ENCODE measurements at regions not wholly inside any gene's neighbourhood (a gene's known extent, or its start where the extent isn't known, plus 50 kb on each side); places are given as distances from the start of the nearest gene placed in this dataset.

DNA sequence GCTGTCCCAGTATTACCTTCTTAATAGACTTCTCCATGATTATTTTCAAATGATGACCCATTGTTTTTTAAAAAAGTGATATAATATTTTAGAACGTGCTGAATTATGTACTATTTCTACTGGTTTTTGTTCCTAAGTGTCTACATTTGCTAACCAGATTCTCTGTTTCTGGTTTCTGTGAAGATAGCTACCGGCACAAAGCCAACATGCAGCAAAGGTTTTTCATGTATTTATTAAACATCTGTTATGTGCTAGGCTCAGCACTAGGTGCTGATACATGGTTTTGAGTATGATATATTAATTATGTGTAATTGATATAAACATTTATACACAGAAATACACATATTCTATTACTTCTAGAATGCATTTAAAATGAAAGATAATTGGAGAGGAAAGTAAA lies 1035.6 kb downstream of the PCDH17 start:
- 70 to 72% (median 70%) methylated on average over 2 of the region's 2 CpGs for WGBS, 3 donors
- TF ChIP-seq, protein P1, sequence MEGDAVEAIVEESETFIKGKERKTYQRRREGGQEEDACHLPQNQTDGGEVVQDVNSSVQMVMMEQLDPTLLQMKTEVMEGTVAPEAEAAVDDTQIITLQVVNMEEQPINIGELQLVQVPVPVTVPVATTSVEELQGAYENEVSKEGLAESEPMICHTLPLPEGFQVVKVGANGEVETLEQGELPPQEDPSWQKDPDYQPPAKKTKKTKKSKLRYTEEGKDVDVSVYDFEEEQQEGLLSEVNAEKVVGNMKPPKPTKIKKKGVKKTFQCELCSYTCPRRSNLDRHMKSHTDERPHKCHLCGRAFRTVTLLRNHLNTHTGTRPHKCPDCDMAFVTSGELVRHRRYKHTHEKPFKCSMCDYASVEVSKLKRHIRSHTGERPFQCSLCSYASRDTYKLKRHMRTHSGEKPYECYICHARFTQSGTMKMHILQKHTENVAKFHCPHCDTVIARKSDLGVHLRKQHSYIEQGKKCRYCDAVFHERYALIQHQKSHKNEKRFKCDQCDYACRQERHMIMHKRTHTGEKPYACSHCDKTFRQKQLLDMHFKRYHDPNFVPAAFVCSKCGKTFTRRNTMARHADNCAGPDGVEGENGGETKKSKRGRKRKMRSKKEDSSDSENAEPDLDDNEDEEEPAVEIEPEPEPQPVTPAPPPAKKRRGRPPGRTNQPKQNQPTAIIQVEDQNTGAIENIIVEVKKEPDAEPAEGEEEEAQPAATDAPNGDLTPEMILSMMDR (IDR thresholded peaks at IDR 0.05) = no peak
- no peak for ATAC-seq

DNA sequence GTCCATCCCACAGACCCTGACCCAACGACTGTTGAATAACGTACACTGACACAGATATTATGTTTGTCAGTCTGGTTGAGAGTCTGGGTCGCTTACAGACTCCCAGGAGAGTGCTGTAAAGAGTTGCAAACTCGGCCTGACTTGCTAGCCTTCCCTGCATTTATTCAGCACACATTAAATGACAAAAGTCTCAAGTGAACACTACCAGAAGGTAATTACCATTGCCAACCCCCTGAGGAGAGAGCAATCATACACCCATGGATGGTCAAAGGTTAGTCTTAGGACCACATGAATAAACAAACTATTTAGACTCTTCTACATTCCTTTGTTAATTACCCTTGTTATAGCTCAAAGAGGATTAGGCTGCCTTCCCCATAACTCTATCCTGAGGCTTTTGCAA lies 1048.6 kb downstream of the PCDH17 start:
- no peaks in the 10 kb centered on the region for H3K36me3 ChIP-seq (ENCODE audit: insufficient read depth in 1 of 2, low read depth in 1 of 2)
- no peak overlapping the region for H3K27ac ChIP-seq
- 22 to 36% (median 35%) methylated on average over 4 of the region's 4 CpGs for WGBS, 3 donors
- ATAC-seq = no peak
- no peaks in the 10 kb centered on the region for H3K9me3 ChIP-seq
- intact Hi-C loops (cut with DNase I) = no loop called here
- no peak overlapping the region for H3K4me3 ChIP-seq
- no peaks in the 10 kb centered on the region for H3K27me3 ChIP-seq (ENCODE audit: insufficient read depth in 3 of 3, low read length in 2 of 3)
- TF ChIP-seq, protein P1 (IDR thresholded peaks at IDR 0.05) = no peak
- no peak for DNase-seq
- no peaks in the 10 kb centered on the region for H3K4me1 ChIP-seq

More for the DNA sequence above, 1035.6 kb downstream of the PCDH17 start:
- no peak for DNase-seq
- H3K36me3 ChIP-seq (ENCODE audit: insufficient read depth in 1 of 2, low read depth in 1 of 2) = no peaks in the 10 kb centered on the region
- no peaks in the 10 kb centered on the region for H3K27me3 ChIP-seq (ENCODE audit: insufficient read depth in 3 of 3, low read length in 2 of 3)
- H3K4me1 ChIP-seq = no peaks in the 10 kb centered on the region
- H3K9me3 ChIP-seq = no peaks in the 10 kb centered on the region
- H3K4me3 ChIP-seq = no peak overlapping the region
- intact Hi-C loops (cut with DNase I) = no loop called here
- no peak overlapping the region for H3K27ac ChIP-seq

DNA sequence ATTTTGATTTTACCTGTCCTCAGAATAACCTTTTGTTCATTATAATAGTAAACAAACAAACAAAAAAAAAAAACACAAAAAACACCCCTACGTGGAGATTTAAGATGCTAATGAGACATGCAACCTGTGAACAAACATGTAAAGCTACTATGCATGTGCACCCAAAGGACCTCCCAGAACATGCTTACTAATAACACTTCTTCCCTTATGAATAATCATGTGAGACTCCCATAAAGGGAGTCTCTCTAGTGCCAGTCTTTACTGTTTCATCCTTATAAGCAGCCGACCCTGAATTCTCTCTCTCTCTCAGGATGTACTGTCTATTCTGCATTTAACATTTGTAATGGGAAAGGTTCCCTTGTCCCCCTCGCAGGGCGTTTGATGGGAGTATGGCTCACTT lies 1051.1 kb downstream of the PCDH17 start:
- H3K27me3 ChIP-seq (ENCODE audit: insufficient read depth in 3 of 3, low read length in 2 of 3) = no peaks in the 10 kb centered on the region
- no peak overlapping the region for H3K27ac ChIP-seq
- no peaks in the 10 kb centered on the region for H3K9me3 ChIP-seq
- 87 to 94% (median 90%) methylated on average over 4 of the region's 4 CpGs for WGBS, 3 donors
- TF ChIP-seq, protein P1 (IDR thresholded peaks at IDR 0.05) = no peak
- H3K4me1 ChIP-seq = no peaks in the 10 kb centered on the region
- no peaks in the 10 kb centered on the region for H3K36me3 ChIP-seq (ENCODE audit: insufficient read depth in 1 of 2, low read depth in 1 of 2)
- H3K4me3 ChIP-seq = no peak overlapping the region
- intact Hi-C loops (cut with DNase I) = no loop called here
- DNase-seq (no peak), ATAC-seq (no peak)

DNA sequence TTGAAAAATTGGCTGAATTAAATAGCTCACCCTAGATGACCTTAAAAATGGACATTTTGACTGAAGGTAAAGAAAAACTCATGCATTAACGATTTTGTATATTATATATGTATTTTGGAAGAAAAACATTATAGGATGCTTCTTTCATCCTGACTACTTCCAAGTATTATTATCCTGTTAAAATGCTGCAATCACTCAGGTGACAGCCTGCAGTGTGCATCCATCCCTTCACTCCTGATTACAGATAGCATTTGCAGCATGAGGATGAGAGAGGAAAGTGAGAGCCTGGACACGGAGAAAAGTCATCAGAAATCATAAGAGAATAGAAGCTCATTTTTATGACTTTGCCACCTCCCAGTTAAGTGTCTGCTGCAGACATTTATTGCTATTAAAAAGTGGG lies 1055.6 kb downstream of the PCDH17 start:
- ATAC-seq (no peak), DNase-seq (no peak)
- TF ChIP-seq, protein P1 (IDR thresholded peaks at IDR 0.05) = no peak
- no peaks in the 10 kb centered on the region for H3K4me1 ChIP-seq
- H3K27ac ChIP-seq = no peak overlapping the region
- H3K9me3 ChIP-seq = no peaks in the 10 kb centered on the region
- intact Hi-C loops (cut with DNase I) = no loop called here
- H3K27me3 ChIP-seq (ENCODE audit: insufficient read depth in 3 of 3, low read length in 2 of 3) = no peaks in the 10 kb centered on the region
- no peaks in the 10 kb centered on the region for H3K36me3 ChIP-seq (ENCODE audit: insufficient read depth in 1 of 2, low read depth in 1 of 2)
- no peak overlapping the region for H3K4me3 ChIP-seq
- 56 to 86% (median 59%) methylated on average over 2 of the region's 2 CpGs for WGBS, 3 donors

DNA sequence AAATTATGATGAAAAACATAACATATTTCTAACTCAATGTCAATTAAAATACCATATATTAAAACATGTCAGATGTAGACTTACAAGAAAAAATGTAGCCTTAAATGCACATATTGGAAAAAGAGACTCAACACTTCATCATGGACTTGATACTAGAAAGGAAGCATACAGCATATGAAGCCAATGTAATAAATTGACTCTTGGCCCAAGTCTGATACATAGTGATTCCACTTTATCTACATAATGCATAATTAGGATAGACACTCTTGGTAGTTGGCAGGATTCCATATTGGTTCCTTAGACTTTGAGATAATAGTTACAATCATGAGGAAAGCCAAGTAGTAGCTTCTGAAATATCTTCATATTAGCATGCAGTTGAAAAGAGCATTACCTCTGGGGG lies 1067.0 kb downstream of the PCDH17 start:
- no peaks in the 10 kb centered on the region for H3K36me3 ChIP-seq (ENCODE audit: insufficient read depth in 1 of 2, low read depth in 1 of 2)
- TF ChIP-seq, protein P1 (IDR thresholded peaks at IDR 0.05) = no peak
- no peak overlapping the region for H3K27ac ChIP-seq
- no peaks in the 10 kb centered on the region for H3K4me1 ChIP-seq
- ATAC-seq (no peak), DNase-seq (no peak)
- intact Hi-C loops (cut with DNase I) = no loop called here
- no peaks in the 10 kb centered on the region for H3K9me3 ChIP-seq
- no peak overlapping the region for H3K4me3 ChIP-seq
- no peaks in the 10 kb centered on the region for H3K27me3 ChIP-seq (ENCODE audit: insufficient read depth in 3 of 3, low read length in 2 of 3)

All from psoas muscle (tissue), 7 donors.